Osteocyte (in vitro differentiated cells): ENCODE measurements at regions not wholly inside any gene's neighbourhood (a gene's known extent, or its start where the extent isn't known, plus 50 kb on each side); places are given as distances from the start of the nearest gene placed in this dataset.

Experiments used
- DNase-seq: peaks from one replicate; pipeline ENCODE4 v3.0.0; 2021; ENCODE audit warnings: mixed read lengths; ENCODE audit not compliant: unreplicated experiment; ENCODE audit errors: extremely low spot score
- H3K27ac Mint-ChIP-seq: one replicate; pipeline ENCODE4 v1.8.0; 2021; ENCODE audit warnings: mild to moderate bottlenecking, mixed read lengths; ENCODE audit not compliant: unreplicated experiment
- H3K27me3 Mint-ChIP-seq: one replicate; pipeline ENCODE4 v1.8.0; 2021; ENCODE audit warnings: mixed read lengths; ENCODE audit not compliant: unreplicated experiment
- H3K36me3 Mint-ChIP-seq: one replicate; pipeline ENCODE4 v1.8.0; 2021; ENCODE audit warnings: mixed read lengths; ENCODE audit not compliant: unreplicated experiment
- H3K4me1 Mint-ChIP-seq: one replicate; pipeline ENCODE4 v1.8.0; 2021; ENCODE audit warnings: mixed read lengths; ENCODE audit not compliant: unreplicated experiment
- H3K4me3 Mint-ChIP-seq: one replicate; pipeline ENCODE4 v1.8.0; 2021; ENCODE audit warnings: mild to moderate bottlenecking, moderate library complexity, mixed read lengths; ENCODE audit not compliant: unreplicated experiment
- H3K9me3 Mint-ChIP-seq: one replicate; pipeline ENCODE4 v1.8.0; 2021; ENCODE audit warnings: mixed read lengths; ENCODE audit not compliant: unreplicated experiment
- CTCF ChIP-seq: fragments of 200-600 bp; sonication (generic); IDR thresholded peaks from 2 replicates; pipeline ENCODE4 v1.5.0; 2021; ENCODE audit warnings: antibody characterized with exemption, mild to moderate bottlenecking, moderate library complexity

- no peaks in the 10 kb centered on the region for H3K27me3 Mint-ChIP-seq
- no peak for DNase-seq
- H3K9me3 Mint-ChIP-seq, result peaks cover 14% of the 10 kb centered on the region
- H3K4me1 Mint-ChIP-seq, result peaks cover 30% of the 10 kb centered on the region
- no peaks in the 10 kb centered on the region for H3K36me3 Mint-ChIP-seq
- H3K4me3 Mint-ChIP-seq, result no peak overlapping the region
- TF ChIP-seq CTCF, result no peak
- peak overlapping the region; percentile 95 for H3K27ac Mint-ChIP-seq
These were observed 68.7 kb upstream of the CDH6 start for GRCh38 chr5:31124651-31125305.

GRCh38 chr5:31124026-31124425, 69.5 kb upstream of the CDH6 start:
- Mint-ChIP-seq H3K27me3 (no peaks in the 10 kb centered on the region), H3K9me3 (peaks cover 14% of the 10 kb centered on the region), H3K4me3 (peak overlapping the region; percentile 27), H3K36me3 (no peaks in the 10 kb centered on the region), H3K4me1 (peaks cover 30% of the 10 kb centered on the region), H3K27ac (peak overlapping the region; percentile 95)
- DNase-seq, result no peak
- TF ChIP-seq CTCF, result no peak

GRCh38 chr5:31122998-31123951, 70.2 kb upstream of the CDH6 start:
- no peak for TF ChIP-seq CTCF
- H3K36me3 Mint-ChIP-seq, result no peaks in the 10 kb centered on the region
- H3K4me1 Mint-ChIP-seq, result peaks cover 30% of the 10 kb centered on the region
- peak overlapping the region; percentile 27 for H3K4me3 Mint-ChIP-seq
- peak overlapping the region; percentile 95 for H3K27ac Mint-ChIP-seq
- DNase-seq, result no peak
- H3K27me3 Mint-ChIP-seq, result no peaks in the 10 kb centered on the region
- peaks cover 18% of the 10 kb centered on the region for H3K9me3 Mint-ChIP-seq

GRCh38 chr5:31121224-31121623, 72.3 kb upstream of the CDH6 start:
- Mint-ChIP-seq H3K4me3 (no peak overlapping the region), H3K9me3 (peaks cover 10% of the 10 kb centered on the region), H3K4me1 (peaks cover 35% of the 10 kb centered on the region), H3K36me3 (no peaks in the 10 kb centered on the region), H3K27me3 (no peaks in the 10 kb centered on the region), H3K27ac (no peak overlapping the region)
- no peak for DNase-seq
- TF ChIP-seq CTCF, result no peak

- Mint-ChIP-seq H3K27ac (no peak overlapping the region), H3K4me1 (peaks cover 35% of the 10 kb centered on the region), H3K27me3 (no peaks in the 10 kb centered on the region), H3K9me3 (peaks cover 10% of the 10 kb centered on the region), H3K4me3 (no peak overlapping the region), H3K36me3 (no peaks in the 10 kb centered on the region)
- DNase-seq, result no peak
- TF ChIP-seq CTCF, result no peak
These were observed 72.9 kb upstream of the CDH6 start for GRCh38 chr5:31120642-31120948.
